CD4-positive, alpha-beta T cell treated with Interleukin-4 for 4 hours (primary cell): ENCODE measurements at regions not wholly inside any gene's neighbourhood (a gene's known extent, or its start where the extent isn't known, plus 50 kb on each side); places are given as distances from the start of the nearest gene placed in this dataset.

Experiments
- DNase-seq: peaks from one replicate; pipeline ENCODE4 v3.0.0-alpha.2; 2020

DNA sequence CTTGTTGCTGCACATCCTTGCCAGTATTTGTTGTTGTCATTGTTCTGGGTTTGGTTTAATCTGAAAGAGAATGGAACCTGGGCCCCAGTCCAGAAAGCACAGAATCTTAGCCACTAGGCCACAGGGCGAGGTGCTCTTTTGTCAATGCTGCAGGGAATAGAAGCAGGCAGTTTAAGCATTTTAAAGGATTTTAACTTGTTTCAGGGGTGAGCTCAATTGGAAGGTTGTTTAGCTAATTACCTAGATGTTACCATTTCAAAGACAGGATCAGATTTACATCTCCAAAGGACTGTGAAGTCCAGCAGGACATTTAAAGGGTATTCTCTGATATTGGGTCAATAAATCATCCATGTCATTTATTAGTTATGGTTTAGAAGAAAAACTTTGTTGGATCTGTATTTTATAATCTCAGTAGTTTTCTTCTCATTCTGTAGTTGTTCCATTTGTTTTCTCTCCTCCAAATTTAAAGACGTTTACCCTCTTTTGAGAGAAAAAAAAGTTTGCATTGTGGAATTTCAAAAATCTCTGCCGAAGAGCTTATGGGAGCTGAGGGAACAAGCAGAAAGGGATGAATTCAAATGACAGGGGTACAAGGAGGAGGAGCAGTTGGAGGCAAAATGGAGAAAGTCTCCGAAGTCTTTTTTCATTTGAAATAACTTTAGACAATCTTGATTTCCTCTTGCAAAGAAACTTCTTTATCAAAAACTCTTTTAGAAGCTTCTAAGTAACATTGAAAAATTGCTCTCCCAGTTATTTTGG, 57.5 kb upstream of the FAM47C start:
- DNase-seq, result no peak

DNA sequence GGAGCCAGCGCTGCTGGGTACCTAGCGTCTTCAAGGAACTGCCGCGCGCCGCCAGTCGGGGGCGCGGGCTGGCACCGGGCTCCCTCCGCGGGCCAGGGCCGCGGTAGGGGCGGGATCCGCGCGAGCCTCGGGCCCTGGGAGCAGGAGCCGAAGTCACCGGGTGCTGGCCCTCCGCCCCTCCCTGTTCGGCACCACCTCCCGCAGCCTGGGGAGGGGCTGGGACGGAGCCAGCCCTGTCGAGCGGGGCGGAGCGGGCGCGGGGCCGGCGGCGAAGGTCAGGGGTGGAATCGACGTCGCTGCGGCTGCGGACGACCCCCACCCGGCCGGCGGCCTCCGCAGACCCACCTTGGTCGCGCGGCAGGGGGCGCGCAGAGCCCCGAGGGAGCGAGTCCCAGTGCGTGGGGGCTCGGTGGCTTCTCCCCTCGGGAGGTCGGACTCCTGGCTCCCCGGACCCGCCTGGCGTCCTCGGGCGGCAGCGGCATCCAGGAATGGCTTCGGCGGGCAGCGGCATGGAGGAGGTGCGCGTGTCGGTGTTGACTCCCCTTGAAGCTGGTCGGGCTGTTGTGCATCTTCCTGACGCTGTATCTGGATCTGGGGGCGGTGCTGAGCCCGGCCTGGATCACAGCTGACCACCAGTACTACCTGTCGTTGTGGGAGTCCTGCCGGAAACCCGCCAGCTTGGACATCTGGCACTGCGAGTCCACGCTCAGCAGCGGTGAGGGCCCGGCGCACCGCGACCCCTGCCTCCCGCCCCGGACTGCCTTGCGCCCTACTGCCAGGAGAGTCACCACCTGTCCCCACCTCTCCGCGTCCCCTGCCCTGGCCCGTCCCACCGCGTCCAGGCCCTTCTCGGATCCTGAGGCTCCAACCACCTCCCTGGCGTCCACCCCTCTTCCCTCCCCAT, 50.5 kb upstream of the FAM47C start:
- DNase-seq, result no peak
